IMR-90 (cell line): ENCODE measurements at regions not wholly inside any gene's neighbourhood (a gene's known extent, or its start where the extent isn't known, plus 50 kb on each side); places are given as distances from the start of the nearest gene placed in this dataset.

Experiments used
- ATAC-seq: fragments of 200-7000 bp; cut with Tn5 transposase; 2 replicates; pipeline ENCODE4 v1.9.1; 2020; ENCODE audit warnings: low read depth, mild to moderate bottlenecking, moderate library complexity
- BruUV-seq: library from RNA; stranded (reverse); fragments of 400-500 nt; replicated peaks from 2 replicates; lab custom pipeline; 2021; lab: Mats Ljungman, UMichigan
- CTCF ChIA-PET: fragments of 300-600 bp; formaldehyde crosslinking; extraction: SDS; loops from one replicate; lab custom pipeline; 2021; ENCODE audit warnings: antibody characterized with exemption; lab: Yijun Ruan, JAX
- POLR2A ChIA-PET: fragments of 300-600 bp; sonication (Branson Sonifier 250); formaldehyde crosslinking; loops from one replicate; lab custom pipeline; 2022; ENCODE audit warnings: antibody characterized with exemption; ENCODE audit not compliant: unreplicated experiment; lab: Charles Lee
- DNase-seq: peaks from one replicate; pipeline ENCODE4 v3.0.0; 2013
- H2AFZ ChIP-seq: replicated peaks from 2 replicates; pipeline ENCODE3; 2013; ENCODE audit warnings: low read length, mild to moderate bottlenecking; ENCODE audit not compliant: poor library complexity
- H2AK5ac ChIP-seq: 2 replicates; pipeline ENCODE4 v1.6.1; 2013; ENCODE audit warnings: low read depth, low read length, inconsistent platforms
- H2AK9ac ChIP-seq: replicated peaks from 2 replicates; pipeline ENCODE3; 2013; ENCODE audit warnings: mild to moderate bottlenecking, low read depth, low read length, moderate library complexity; ENCODE audit not compliant: poor library complexity
- H2BK120ac ChIP-seq: 2 replicates; pipeline ENCODE4 v1.6.1; 2013; ENCODE audit warnings: low read depth, low read length, inconsistent platforms
- H2BK15ac ChIP-seq: 3 replicates; pipeline ENCODE4 v1.6.1; 2013; ENCODE audit warnings: low read depth, low read length, inconsistent platforms
- H2BK20ac ChIP-seq: 2 replicates; pipeline ENCODE4 v1.6.1; 2013; ENCODE audit warnings: low read depth, mild to moderate bottlenecking, inconsistent platforms, low read length, moderate library complexity
- H2BK5ac ChIP-seq: 2 replicates; pipeline ENCODE4 v1.6.1; 2013; ENCODE audit warnings: mild to moderate bottlenecking, low read depth, low read length, inconsistent platforms; ENCODE audit not compliant: poor library complexity, severe bottlenecking
- H3K14ac ChIP-seq: replicated peaks from 2 replicates; pipeline ENCODE4 v1.6.1; 2013; ENCODE audit warnings: low read depth, low read length, inconsistent platforms
- H3K18ac ChIP-seq: 2 replicates; pipeline ENCODE4 v1.6.1; 2013; ENCODE audit warnings: low read depth, low read length, control low read depth
- H3K23ac ChIP-seq: 2 replicates; pipeline ENCODE4 v1.6.1; 2013; ENCODE audit warnings: low read depth, low read length, inconsistent platforms
- H3K27ac ChIP-seq: 2 replicates; pipeline ENCODE4 v1.5.1; 2013; ENCODE audit warnings: mild to moderate bottlenecking, control low read depth, low read length; ENCODE audit not compliant: insufficient read depth
- H3K27me3 ChIP-seq: 2 replicates; pipeline ENCODE4 v1.6.1; 2013; ENCODE audit warnings: low read length; ENCODE audit not compliant: control insufficient read depth, insufficient read depth
- H3K36me3 ChIP-seq: 2 replicates; pipeline ENCODE4 v1.6.1; 2013; ENCODE audit warnings: low read length, mixed read lengths; ENCODE audit not compliant: control insufficient read depth, insufficient read depth
- H3K4ac ChIP-seq: 2 replicates; pipeline ENCODE4 v1.6.1; 2013; ENCODE audit warnings: low read depth, low read length, inconsistent platforms
- H3K4me1 ChIP-seq: 2 replicates; pipeline ENCODE4 v1.6.1; 2013; ENCODE audit warnings: low read length, mixed read lengths; ENCODE audit not compliant: control insufficient read depth, insufficient read depth
- H3K4me2 ChIP-seq: 2 replicates; pipeline ENCODE4 v1.6.1; 2013; ENCODE audit warnings: low read depth, mild to moderate bottlenecking, control low read depth, low read length, moderate library complexity
- H3K4me3 ChIP-seq: 2 replicates; pipeline ENCODE4 v1.5.1; 2013; ENCODE audit warnings: low read depth, mild to moderate bottlenecking, control low read depth, low read length, moderate library complexity; ENCODE audit not compliant: insufficient read depth
- H3K56ac ChIP-seq: 2 replicates; pipeline ENCODE4 v1.6.1; 2013; ENCODE audit warnings: low read length, inconsistent platforms; ENCODE audit not compliant: insufficient read depth; ENCODE audit errors: extremely low read depth
- H3K79me1 ChIP-seq, 2 experiments: 2 replicates each; pipeline ENCODE4 v1.6.1; 2013; ENCODE audit warnings: low read length in 2 of 2, inconsistent platforms in 1 of 2, low read depth in 1 of 2
- H3K9ac ChIP-seq: 2 replicates; pipeline ENCODE4 v1.6.1; 2013; ENCODE audit warnings: low read depth, low read length, control low read depth
- H3K9me1 ChIP-seq: 2 replicates; pipeline ENCODE4 v1.6.1; 2013; ENCODE audit warnings: low read length, inconsistent platforms; ENCODE audit not compliant: insufficient read depth
- H3K9me3 ChIP-seq: 2 replicates; pipeline ENCODE4 v1.6.1; 2013; ENCODE audit warnings: low read length; ENCODE audit not compliant: control insufficient read depth, insufficient read depth
- H4K20me1 ChIP-seq: 2 replicates; pipeline ENCODE4 v1.6.1; 2013; ENCODE audit warnings: low read length, inconsistent platforms; ENCODE audit not compliant: insufficient read depth
- H4K5ac ChIP-seq: 2 replicates; pipeline ENCODE4 v1.6.1; 2013; ENCODE audit warnings: mild to moderate bottlenecking, low read depth, low read length, control low read depth
- H4K8ac ChIP-seq, 2 experiments: 2 replicates each; pipeline ENCODE4 v1.6.1; 2013; ENCODE audit warnings: low read depth in 2 of 2, low read length in 2 of 2, control low read depth in 1 of 2, inconsistent platforms in 1 of 2
- H4K91ac ChIP-seq: 2 replicates; pipeline ENCODE4 v1.6.1; 2013; ENCODE audit warnings: low read depth, low read length, inconsistent platforms; ENCODE audit not compliant: insufficient read depth
- ELK1 ChIP-seq: fragments of 150-350 bp; IDR thresholded peaks from 2 replicates; pipeline ENCODE4 v1.6.1; 2016; ENCODE audit warnings: low read depth, mild to moderate bottlenecking, low read length, moderate library complexity, borderline replicate concordance
- RCOR1 ChIP-seq: IDR thresholded peaks from 2 replicates; pipeline ENCODE4 v1.6.1; 2012; ENCODE audit warnings: mild to moderate bottlenecking, low read length, improper control_type of control experiment; ENCODE audit not compliant: insufficient replicate concordance
- WGBS, 2 experiments: methylation state at CpG; one replicate each; pipeline versions ENCODE4 v1.1.5 to v1.1.7; 2013; ENCODE audit warnings: missing lambda C conversion rate in 2 of 2; ENCODE audit not compliant: insufficient read length in 1 of 2; ENCODE audit errors: extremely low coverage in 2 of 2; 5-methylcytosine and 5-hydroxymethylcytosine counted together
- dilution Hi-C: fragments of 300-500 bp; cut with HindIII; formaldehyde crosslinking; loops from one replicate; pipeline ENCODE4 v1.14.3; 2018; ENCODE audit warnings: low sequenced_read_pairs; ENCODE audit not compliant: unreplicated experiment
- in situ Hi-C: fragments of 300-500 bp; cut with MboI; formaldehyde crosslinking; loops from 3 replicates; pipeline ENCODE4 v1.14.3; 2019; ENCODE audit warnings: low sequenced_read_pairs, inconsistent platforms, mixed read lengths
- intact Hi-C: fragments of 100-400 bp; cut with micrococcal nuclease; formaldehyde crosslinking; loops from 2 replicates; pipeline ENCODE4 v1.10.0; 2022

GRCh38 chr10:110364531-110364937 lies 59.8 kb upstream of the SMNDC1 start:
- Histone ChIP-seq H3K4ac (no peak overlapping the region), H3K4me1 (0 out of 2 replicates have a peak, but pooled peaks cover 2% of the 10 kb centered on the region), H2AK9ac (peak overlapping the region; percentile 48), H3K9me1 (no peaks in the 10 kb centered on the region; the same call in 1 of the 2 replicates), H4K91ac (no peak overlapping the region), H3K27ac (no peak overlapping the region), H3K18ac (no peak overlapping the region), H4K8ac (no peak overlapping the region), H2BK5ac (no peak overlapping the region), H3K23ac (no peak overlapping the region), H4K20me1 (no peaks in the 10 kb centered on the region), H2BK20ac (no peak overlapping the region), H3K79me1 (no peaks in the 10 kb centered on the region), H3K4me3 (no peak overlapping the region), H3K9ac (no peak overlapping the region), H2AK5ac (no peak overlapping the region), H3K4me2 (no peak overlapping the region), H3K56ac (no peak overlapping the region), H2BK15ac (no peak overlapping the region), H2AFZ (no peak overlapping the region), H3K9me3 (no peaks in the 10 kb centered on the region), H3K36me3 (no peaks in the 10 kb centered on the region), H2BK120ac (no peak overlapping the region), H4K5ac (no peak overlapping the region), H3K27me3 (no peaks in the 10 kb centered on the region), H3K14ac (no peak overlapping the region)
- ChIA-PET POLR2A (no interaction called here), CTCF (no interaction called here)
- in situ Hi-C loops: no loop called here
- TF ChIP-seq ELK1: no peak
- TF ChIP-seq RCOR1: peak; percentile 21
- no peak for ATAC-seq
- no peak for DNase-seq
- BruUV-seq: no TSS peak
- no CpG with 5 or more reads among the region's 3 CpGs for WGBS, 2 experiments
- intact Hi-C loops: no loop called here
- dilution Hi-C loops: no loop called here
